K562 (cell line): ENCODE measurements at regions not wholly inside any gene's neighbourhood (a gene's known extent, or its start where the extent isn't known, plus 50 kb on each side); places are given as distances from the start of the nearest gene placed in this dataset.

Experiments used
- ATAC-seq: fragments of 200-7000 bp; cut with Tn5 transposase; 3 replicates; pipeline ENCODE4 v1.9.1; 2020; ENCODE audit warnings: moderate library complexity
- BruUV-seq: library from RNA; stranded (reverse); fragments of 400-500 nt; replicated peaks from 2 replicates; lab custom pipeline; 2021; lab: Mats Ljungman, UMichigan
- CTCF ChIA-PET: fragments of 300-600 bp; formaldehyde crosslinking; extraction: SDS; loops from one replicate; lab custom pipeline; 2021; ENCODE audit warnings: low intra/inter-chr PET ratio; lab: Yijun Ruan, JAX
- POLR2A ChIA-PET: fragments of 300-600, 350-650 bp; sonication (Branson Sonifier 250); formaldehyde crosslinking; extraction: SDS; loops from one replicate; lab custom pipeline; 2021; ENCODE audit warnings: antibody characterized with exemption, inconsistent platforms; lab: Yijun Ruan, JAX
- DNase-seq, 4 experiments: peaks; one replicate each; pipeline versions ENCODE4 v3.0.0 to v3.0.0-alpha.2; 2011 to 2018; ENCODE audit warnings: low spot score in 3 of 4, mixed read lengths in 3 of 4; ENCODE audit errors: extremely low read depth in 1 of 4
- FAIRE-seq: peaks from 2 replicates; lab custom pipeline; 2011; peaks lifted over from hg19 to GRCh38; lab: Jason Lieb, UNC
- H2AFZ ChIP-seq: 2 replicates; pipeline ENCODE4 v1.6.0; 2011; ENCODE audit warnings: low read depth, low read length, control low read depth, inconsistent platforms
- H3K27ac ChIP-seq: fragments of 200-600 bp; 3 replicates; pipeline ENCODE4 v1.8.0; 2011; ENCODE audit warnings: low read depth, mild to moderate bottlenecking, control low read depth, inconsistent platforms, low read length, moderate library complexity, mixed read lengths; ENCODE audit errors: extremely low read depth
- H3K27me3 ChIP-seq, 2 experiments: fragments of 300-600 bp in 1 of 2; 2 replicates in 1 of 2; 3 replicates in 1 of 2; pipeline versions ENCODE4 v1.6.0 to v1.8.0; 2011; ENCODE audit warnings: inconsistent platforms in 2 of 2, low read length in 2 of 2, mild to moderate bottlenecking in 1 of 2, mixed read lengths in 1 of 2, moderate library complexity in 1 of 2; ENCODE audit not compliant: control insufficient read depth in 2 of 2, insufficient read depth in 2 of 2
- H3K36me3 ChIP-seq: fragments of 300-600 bp; 3 replicates; pipeline ENCODE4 v1.8.0; 2011; ENCODE audit warnings: mild to moderate bottlenecking, low read length, inconsistent platforms; ENCODE audit not compliant: control insufficient read depth, insufficient read depth
- H3K4me1 ChIP-seq, 2 experiments: fragments of 200-600 bp in 1 of 2; replicated peaks in 1 of 2; 2 replicates in 1 of 2; 3 replicates in 1 of 2; pipeline versions ENCODE4 v1.5.1 to v1.8.0; 2011; ENCODE audit warnings: inconsistent platforms in 2 of 2, low read length in 2 of 2, mild to moderate bottlenecking in 1 of 2, mixed read lengths in 1 of 2, moderate library complexity in 1 of 2; ENCODE audit not compliant: control insufficient read depth in 2 of 2, insufficient read depth in 2 of 2
- H3K4me2 ChIP-seq: 2 replicates; pipeline ENCODE4 v1.6.1; 2011; ENCODE audit warnings: low read length, control low read depth, inconsistent platforms, mixed read lengths; ENCODE audit not compliant: insufficient read depth
- H3K4me3 ChIP-seq: fragments of 200-600 bp; sonication (generic), shearing (Covaris generic); 2 replicates; pipeline ENCODE4 v1.5.1; 2016; ENCODE audit warnings: control low read depth, inconsistent platforms
- H3K79me2 ChIP-seq: fragments of 200-600 bp; 3 replicates; pipeline ENCODE4 v1.8.0; 2011; ENCODE audit warnings: low read length, inconsistent platforms; ENCODE audit not compliant: control insufficient read depth, insufficient read depth
- H3K9ac ChIP-seq, 2 experiments: 2 replicates each; pipeline versions ENCODE4 v1.6.0 to v1.6.1; 2011; ENCODE audit warnings: low read depth in 2 of 2, low read length in 2 of 2, control low read depth in 1 of 2, inconsistent platforms in 1 of 2, mild to moderate bottlenecking in 1 of 2, mixed read lengths in 1 of 2; ENCODE audit not compliant: insufficient read depth in 1 of 2
- H3K9me1 ChIP-seq: one replicate; pipeline ENCODE4 v1.6.0; 2011; ENCODE audit warnings: inconsistent platforms, mild to moderate bottlenecking, low read length, moderate library complexity; ENCODE audit not compliant: control insufficient read depth, insufficient read depth
- H3K9me3 ChIP-seq: replicated peaks from 2 replicates; pipeline ENCODE4 v1.5.1; 2011; ENCODE audit warnings: low read depth, low read length, inconsistent platforms; ENCODE audit not compliant: control insufficient read depth, insufficient read depth
- H4K20me1 ChIP-seq: replicated peaks from 2 replicates; pipeline ENCODE4 v1.6.1; 2011; ENCODE audit warnings: low read length, inconsistent platforms, mixed read lengths; ENCODE audit not compliant: control insufficient read depth, insufficient read depth
- ARID2 ChIP-seq: fragments of 450-650 bp; IDR thresholded peaks from 2 replicates; pipeline ENCODE4 v1.6.1; 2017; ENCODE audit warnings: antibody characterized with exemption, mild to moderate bottlenecking
- CHD4 ChIP-seq: fragments of 200-600 bp; sonication (generic); IDR thresholded peaks from 3 replicates; pipeline ENCODE4 v1.6.1; 2012; ENCODE audit warnings: low read depth, mild to moderate bottlenecking, mixed read lengths, low read length, inconsistent platforms; ENCODE audit not compliant: insufficient read depth, insufficient replicate concordance, poor library complexity, severe bottlenecking
- POLR3G ChIP-seq: IDR thresholded peaks from 2 replicates; pipeline ENCODE4 v1.6.1; 2011; ENCODE audit not compliant: insufficient read length, insufficient replicate concordance; ENCODE audit errors: extremely low read depth
- SMAD3 ChIP-seq: fragments of 450-650 bp; formaldehyde crosslinking; conservative IDR thresholded peaks from 2 replicates; pipeline ENCODE4 v1.4.0; 2020; ENCODE audit warnings: mild to moderate bottlenecking
- ZNF354B ChIP-seq: fragments of 250-450 bp; sonication (Bioruptor Pico); IDR thresholded peaks from 2 replicates; pipeline ENCODE4 v1.4.0; 2020
- ZNF384 ChIP-seq: IDR thresholded peaks from 2 replicates; pipeline ENCODE4 v1.6.1; 2012; ENCODE audit warnings: low read depth, low read length, improper control_type of control experiment
- ZNF584 ChIP-seq: fragments of 200-800 bp; sonication (Bioruptor generic); IDR thresholded peaks from 2 replicates; pipeline ENCODE4 v1.6.1; 2016; ENCODE audit warnings: low read depth, mild to moderate bottlenecking, missing genetic modification characterization, missing compliant biosample characterization
- ZNF780A ChIP-seq: fragments of 250-450 bp; sonication (Bioruptor Pico); IDR thresholded peaks from 2 replicates; pipeline ENCODE4 v1.5.0; 2021; ENCODE audit warnings: mild to moderate bottlenecking
- WGBS: fragments of 100-300 bp; shearing (Covaris generic); methylation state at CpG from one replicate; pipeline ENCODE4 v1.1.6; 2016; ENCODE audit warnings: low coverage, mixed read lengths; ENCODE audit not compliant: insufficient coverage; ENCODE audit errors: missing lambda C conversion rate; 5-methylcytosine and 5-hydroxymethylcytosine counted together
- in situ Hi-C: fragments of 300-500 bp; cut with MboI; formaldehyde crosslinking; loops from 4 replicates; pipeline ENCODE4 v1.15.0; 2018; ENCODE audit warnings: inconsistent platforms, mixed read lengths
- intact Hi-C: fragments of 100-400 bp; cut with micrococcal nuclease; formaldehyde crosslinking; loops from 2 replicates; pipeline ENCODE4 v1.14.2; 2022

GRCh38 chr14:39621223-39621622 lies 189.0 kb upstream of the FBXO33 start:
- DNase-seq (no peak), ATAC-seq (no peak)
- no peak overlapping the region for H2AFZ ChIP-seq
- no peak overlapping the region for H3K27ac ChIP-seq
- H4K20me1 ChIP-seq = no peaks in the 10 kb centered on the region
- no peak overlapping the region for H3K9ac ChIP-seq
- no peaks in the 10 kb centered on the region for H3K4me1 ChIP-seq
- H3K4me3 ChIP-seq = no peak overlapping the region
- WGBS = 0% methylated on average over 2 of the region's 2 CpGs
- H3K36me3 ChIP-seq = no peaks in the 10 kb centered on the region
- no peak for TF ChIP-seq ZNF780A
- no peak for TF ChIP-seq ZNF584 (CRISPR knock-in tag)
- no peak for TF ChIP-seq ZNF384
- no peak for TF ChIP-seq POLR3G
- no peak for TF ChIP-seq ZNF354B (CRISPR knock-in tag)
- no peak for TF ChIP-seq ARID2
- no peak for TF ChIP-seq SMAD3
- TF ChIP-seq, all 486 proteins: peak for 0
- BruUV-seq = no TSS peak
- Histone ChIP-seq H3K4me2 (no peak overlapping the region), H3K9me1 (no peaks in the 10 kb centered on the region), H3K9me3 (no peaks in the 10 kb centered on the region), H3K79me2 (no peaks in the 10 kb centered on the region), H3K27me3 (no peaks in the 10 kb centered on the region)
- ChIA-PET CTCF (no interaction called here), POLR2A (no interaction called here)
- intact Hi-C loops = no loop called here
- in situ Hi-C loops = no loop called here
- FAIRE-seq = no peak

DNA sequence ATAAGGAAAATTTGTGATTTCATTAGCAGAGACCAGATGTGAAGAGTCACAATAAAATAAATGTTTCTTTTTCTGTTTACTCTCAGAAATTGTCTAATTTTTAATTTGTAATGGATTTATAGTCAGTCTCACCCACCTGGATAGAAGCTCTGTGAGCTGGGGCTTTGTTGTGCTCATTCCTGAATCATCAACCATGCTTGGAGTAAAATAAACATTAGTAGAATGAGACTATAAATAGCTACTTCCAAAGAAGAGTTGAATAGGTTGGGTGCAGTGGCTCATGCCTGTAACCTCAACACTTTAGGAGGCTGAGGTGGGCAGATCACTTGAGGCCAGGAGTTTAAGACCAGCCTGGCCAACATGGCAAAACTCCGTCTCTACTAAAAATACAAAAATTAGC lies 185.3 kb upstream of the FBXO33 start:
- no peak for FAIRE-seq
- POLR2A ChIA-PET = no interaction called here
- BruUV-seq = no TSS peak
- in situ Hi-C loops (no loop called here), intact Hi-C loops (no loop called here)
- H3K4me2 ChIP-seq = no peak overlapping the region
- H2AFZ ChIP-seq = no peak overlapping the region
- no peak overlapping the region for H3K9ac ChIP-seq
- H3K4me1 ChIP-seq = no peaks in the 10 kb centered on the region
- H3K36me3 ChIP-seq = no peaks in the 10 kb centered on the region
- H3K79me2 ChIP-seq = no peaks in the 10 kb centered on the region
- WGBS = no CpG with 5 or more reads among the region's 1 CpG
- ATAC-seq = no peak
- no peak overlapping the region for H3K27ac ChIP-seq
- no peak for DNase-seq
- H3K9me3 ChIP-seq = no peaks in the 10 kb centered on the region
- H3K4me3 ChIP-seq = no peak overlapping the region
- no peaks in the 10 kb centered on the region for H4K20me1 ChIP-seq
- H3K27me3 ChIP-seq = no peaks in the 10 kb centered on the region
- no peaks in the 10 kb centered on the region for H3K9me1 ChIP-seq
- CTCF ChIA-PET = no interaction called here
- no peak for TF ChIP-seq CHD4
